Activated CD4-positive, alpha-beta T cell treated with anti-CD3 and anti-CD28 coated beads, Interleukin-2, Interleukin-6, amounts not matched to agents 100 ng/mL and 50 ng/mL, durations not matched to agents 16 hours and 8 hours (primary cell): ENCODE measurements at regions not wholly inside any gene's neighbourhood (a gene's known extent, or its start where the extent isn't known, plus 50 kb on each side); places are given as distances from the start of the nearest gene placed in this dataset.
"Not testable (repeated sequence)": the region's sequence is repeated elsewhere in the genome, so short reads cannot be mapped to it uniquely, and the experiment has no call there.

ENCODE experiments used
- DNase-seq: peaks from one replicate; pipeline ENCODE4 v3.0.0-alpha.2; 2020

DNA sequence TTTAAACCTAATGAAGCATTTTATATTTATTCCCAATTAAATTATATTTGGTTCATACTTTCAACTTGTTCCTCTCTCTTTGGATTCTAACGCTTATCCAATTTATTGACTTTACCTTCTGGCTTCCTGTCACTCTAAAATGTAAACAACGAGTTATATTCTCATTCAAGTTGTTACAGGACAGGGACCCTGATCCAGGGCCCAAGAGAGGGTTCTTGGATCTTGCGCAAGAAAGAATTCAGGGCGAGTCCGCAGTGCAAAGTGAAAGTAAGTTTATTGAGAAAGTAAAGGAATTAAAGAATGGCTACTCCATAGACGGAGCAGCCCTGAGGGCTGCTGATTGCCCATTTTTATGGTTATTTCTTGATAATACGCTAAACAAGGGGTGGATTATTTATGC is 405.6 kb upstream of the API5 start:
- no peak for DNase-seq

DNA sequence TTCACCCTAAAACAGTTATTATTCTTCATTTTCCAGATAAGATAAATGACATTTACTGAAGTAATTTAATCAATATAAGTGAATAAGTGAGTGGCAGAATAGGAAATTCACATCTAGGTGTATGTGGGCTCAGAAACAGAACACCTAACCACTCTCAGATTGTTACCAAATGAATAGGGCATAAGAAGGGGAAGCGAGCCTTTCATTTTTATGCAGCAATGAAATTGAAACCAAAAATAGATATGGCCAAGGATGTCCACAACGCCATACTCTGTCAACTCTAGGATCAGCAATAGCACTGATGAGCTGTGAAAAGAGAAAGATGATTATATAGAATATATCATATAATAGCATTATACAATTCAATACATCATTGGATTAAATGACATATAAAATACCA is 398.1 kb upstream of the API5 start:
- no peak for DNase-seq

DNA sequence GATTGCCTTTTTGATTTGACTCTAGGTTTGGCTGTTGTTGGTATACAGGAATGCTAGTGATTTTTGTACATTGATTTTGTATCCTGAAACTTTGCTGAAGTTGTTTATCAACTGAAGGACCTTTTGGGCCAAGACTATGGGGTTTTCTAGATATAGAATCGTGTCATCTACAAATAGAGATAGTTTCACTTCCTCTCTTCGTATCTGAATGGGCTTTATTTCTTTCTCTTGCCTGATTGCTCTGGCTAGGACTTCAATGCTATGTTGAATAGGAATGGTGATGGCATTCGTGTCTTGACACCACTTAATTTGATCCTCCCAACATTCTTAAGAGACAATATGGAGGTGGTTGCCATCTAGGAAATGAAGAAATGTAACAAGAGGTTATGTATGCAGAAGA is 388.1 kb upstream of the API5 start:
- DNase-seq: no peak

DNA sequence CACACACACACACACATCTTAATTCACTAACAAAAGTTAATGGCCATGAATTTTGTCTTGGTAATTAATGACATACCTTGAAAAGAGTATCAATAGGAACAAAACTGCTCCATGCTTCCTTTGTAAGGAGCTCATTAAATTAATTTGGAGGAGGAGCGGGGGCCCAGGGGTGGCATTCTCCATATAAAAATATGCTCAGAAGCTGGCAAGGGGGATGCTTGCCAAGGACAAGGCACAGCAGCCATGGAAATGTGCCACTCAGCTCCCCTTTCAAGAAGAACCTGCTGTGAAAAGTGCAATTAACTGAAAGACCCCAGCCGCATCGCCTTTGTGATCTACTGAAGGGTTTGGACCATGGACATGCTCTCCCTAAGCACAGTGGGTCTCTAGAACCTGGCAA is 385.9 kb upstream of the API5 start:
- DNase-seq: no peak

DNA sequence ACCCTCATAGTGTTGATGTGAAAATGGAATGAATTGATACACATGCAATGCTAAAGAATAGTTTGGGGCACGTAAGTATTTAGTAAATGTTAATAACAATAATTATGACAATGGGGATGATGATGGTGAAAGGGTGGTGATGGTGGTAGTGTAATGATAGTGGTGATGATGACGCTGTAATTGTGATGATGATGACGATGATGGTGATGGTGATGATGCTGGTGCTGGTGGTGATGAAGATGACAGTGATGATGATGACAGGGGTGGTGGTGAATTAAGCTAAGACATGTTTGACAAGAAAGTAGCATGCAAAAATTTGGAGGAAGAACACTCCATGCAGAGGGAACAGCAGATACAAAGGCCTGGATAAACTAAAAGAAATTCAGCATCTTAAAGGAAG is 364.4 kb upstream of the API5 start:
- DNase-seq: no peak

DNA sequence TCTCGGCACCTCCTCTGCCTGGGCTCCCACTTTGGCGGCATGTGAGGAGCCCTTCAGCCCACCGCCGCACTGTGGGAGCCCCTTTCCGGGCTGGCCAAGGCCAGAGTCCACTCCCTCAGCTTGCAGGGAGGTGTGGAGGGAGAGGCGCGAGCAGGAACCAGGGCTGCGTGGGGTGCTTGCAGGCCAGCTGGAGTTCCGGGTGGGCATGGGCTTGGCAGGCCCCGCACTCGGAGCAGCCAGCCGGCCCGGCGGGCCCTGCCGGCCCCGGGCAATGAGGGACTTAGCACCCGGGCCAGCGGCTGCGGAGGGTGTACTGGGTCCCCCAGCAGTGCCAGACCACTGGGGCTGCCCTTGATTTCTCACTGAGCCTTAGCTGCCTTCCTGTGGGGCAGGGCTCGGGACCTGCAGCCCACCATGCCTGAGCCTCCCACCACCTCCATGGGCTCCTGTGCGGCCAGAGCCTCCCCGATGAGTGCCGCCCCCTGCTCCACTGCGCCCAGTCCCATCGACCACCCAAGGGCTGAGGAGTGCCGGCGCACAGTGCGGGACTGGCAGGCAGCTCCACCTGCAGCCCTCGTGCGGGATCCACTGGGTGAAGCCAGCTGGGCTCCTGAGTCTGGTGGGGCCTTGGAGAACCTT is 361.9 kb upstream of the API5 start:
- DNase-seq: not testable (repeated sequence)

DNA sequence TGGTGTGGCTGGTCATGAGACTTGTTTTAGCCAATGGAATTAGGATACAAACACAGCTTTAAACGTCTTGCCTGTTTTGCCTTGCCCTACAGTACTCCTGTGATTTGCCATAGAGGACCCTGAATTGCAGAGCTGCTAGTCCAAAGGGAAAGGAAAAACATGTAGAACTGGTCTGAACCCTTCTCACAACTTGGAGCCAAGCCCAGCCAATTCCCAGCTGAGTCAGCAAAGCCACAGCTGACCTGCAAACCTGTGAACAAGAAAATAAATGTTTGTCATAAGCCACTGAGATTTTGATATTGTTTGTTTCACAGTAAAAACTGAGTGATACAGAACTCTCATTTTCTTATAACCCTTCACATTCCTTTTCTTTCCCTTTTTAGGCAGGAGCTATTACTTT is 360.5 kb upstream of the API5 start:
- DNase-seq: no peak

DNA sequence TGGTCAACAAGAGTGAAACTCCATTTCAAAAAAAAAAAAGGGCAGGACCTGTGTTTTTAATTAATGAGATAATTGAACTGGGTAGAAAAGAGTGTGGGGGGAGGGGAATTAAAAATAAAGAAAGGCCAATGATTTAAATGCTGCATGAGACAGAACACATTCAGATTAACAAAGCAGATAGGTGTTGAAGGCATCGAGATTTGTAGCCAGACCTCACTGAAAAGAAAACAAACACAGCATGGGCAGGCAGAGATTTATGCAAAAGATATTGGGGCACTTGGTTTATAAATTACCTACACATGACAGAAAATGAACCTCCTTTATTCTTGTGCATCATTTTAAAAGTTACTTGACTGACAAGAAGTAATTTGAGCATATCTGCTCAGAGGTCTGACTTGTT is 354.0 kb upstream of the API5 start:
- no peak for DNase-seq

DNA sequence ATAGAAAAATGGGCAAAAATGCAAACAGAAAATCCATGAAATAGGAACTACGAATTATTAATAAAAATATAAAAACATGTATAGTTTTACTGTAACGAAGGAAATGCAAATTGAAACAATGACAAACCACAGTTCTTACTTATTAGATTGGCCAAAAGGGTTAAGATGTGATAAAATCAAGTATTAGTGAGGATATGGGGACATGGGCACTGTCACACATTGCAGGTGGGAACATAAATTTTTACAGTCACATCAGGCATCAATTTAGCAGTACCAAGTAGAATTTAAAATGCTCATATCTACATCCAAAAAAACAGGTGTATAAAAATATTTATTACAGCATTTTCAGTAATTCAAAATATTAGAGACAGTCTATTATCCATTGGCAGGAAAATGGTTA is 353.2 kb upstream of the API5 start:
- no peak for DNase-seq

DNA sequence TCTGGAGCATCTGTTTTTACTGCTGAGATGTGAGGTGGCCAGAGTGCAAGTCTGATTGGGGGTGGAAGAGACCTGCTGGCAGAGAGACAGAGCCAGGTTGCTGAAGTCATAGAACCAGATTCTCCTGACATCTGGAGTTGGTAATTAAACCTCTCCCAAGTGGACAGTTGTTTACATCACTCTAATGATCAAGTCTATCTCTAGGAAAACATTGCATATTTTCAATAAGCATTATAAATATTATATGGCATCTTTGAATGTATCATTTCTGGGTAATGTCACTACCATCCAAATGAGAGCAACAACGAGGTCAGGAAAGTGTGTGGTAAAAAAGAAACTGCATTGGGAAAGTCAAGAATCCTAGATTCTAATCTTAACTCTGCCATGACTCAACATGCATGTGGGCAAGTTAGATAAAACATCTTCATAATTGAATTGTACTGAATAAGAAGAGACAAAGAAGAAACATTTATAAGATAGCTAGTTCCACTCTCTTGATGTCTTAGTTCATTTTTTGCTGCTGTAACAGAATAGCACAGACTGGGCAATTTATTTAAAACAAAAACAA is 351.2 kb upstream of the API5 start:
- DNase-seq: no peak

DNA sequence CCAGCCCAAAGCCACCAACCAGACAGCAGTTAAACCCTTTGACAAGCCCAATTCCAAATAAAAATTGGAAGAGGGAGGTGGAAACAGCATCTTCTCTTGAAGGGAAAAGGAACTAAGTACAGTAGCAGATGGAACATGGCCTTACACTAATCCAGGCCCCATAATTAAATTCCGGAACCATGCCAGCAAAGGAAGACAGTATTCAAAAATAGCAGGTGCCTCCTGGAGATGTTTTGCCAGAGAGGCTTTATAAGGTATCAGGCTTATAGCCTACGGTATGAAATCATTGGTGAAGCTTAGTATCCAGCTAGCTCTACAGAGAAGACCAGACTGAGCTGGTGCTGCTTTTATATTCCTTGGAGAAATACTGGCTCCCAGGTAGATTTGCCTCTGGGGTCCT is 344.1 kb upstream of the API5 start:
- no peak for DNase-seq

DNA sequence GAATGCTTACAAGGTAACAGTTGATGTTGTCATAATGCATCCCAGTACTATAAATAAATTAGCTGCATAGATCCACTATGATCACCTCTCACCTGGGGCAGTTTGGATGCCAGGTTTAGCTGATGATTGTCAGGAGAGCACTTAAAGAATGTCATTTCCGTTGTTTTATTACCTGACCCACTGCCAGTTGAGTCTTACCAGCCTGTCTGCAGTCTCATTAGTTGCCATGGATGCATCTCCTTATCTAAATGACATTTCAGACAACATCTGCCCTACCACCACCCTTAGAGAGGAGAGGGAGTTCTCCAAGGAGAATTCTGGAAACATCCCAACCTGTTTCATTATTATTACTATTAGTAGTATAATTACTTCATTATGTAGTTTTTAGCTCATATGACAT is 339.1 kb upstream of the API5 start:
- DNase-seq: no peak

DNA sequence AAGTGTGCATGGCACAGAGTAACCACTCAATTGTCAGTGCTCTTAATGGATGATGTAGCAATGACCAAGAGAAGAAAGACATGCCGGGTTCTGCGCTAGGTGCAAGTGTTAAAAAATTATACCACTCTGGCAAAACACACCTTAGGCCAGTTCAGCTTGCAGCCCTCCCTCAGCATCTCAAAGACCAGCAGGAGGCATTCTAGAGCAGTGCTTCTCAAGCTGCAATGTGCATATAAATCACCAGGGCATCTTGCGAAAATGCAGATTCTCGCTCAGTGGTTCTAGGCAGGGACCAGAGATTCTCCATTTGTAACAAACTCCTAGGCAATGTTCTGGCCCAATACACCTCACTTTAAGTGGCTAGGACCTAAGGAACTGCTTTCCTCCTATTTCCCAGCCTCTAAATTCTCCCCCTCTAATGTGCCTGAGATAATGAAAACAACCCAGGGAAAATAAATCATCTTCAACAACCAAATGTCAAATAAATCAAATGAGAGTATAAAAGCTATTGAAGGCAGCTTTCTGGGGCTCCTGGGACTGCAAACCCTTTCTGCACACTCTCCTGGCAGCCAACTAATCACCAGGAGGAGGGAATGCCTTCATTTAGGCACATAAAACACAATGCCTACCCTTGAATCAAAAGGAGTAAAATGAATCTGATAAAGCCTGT is 337.2 kb upstream of the API5 start:
- DNase-seq: no peak

DNA sequence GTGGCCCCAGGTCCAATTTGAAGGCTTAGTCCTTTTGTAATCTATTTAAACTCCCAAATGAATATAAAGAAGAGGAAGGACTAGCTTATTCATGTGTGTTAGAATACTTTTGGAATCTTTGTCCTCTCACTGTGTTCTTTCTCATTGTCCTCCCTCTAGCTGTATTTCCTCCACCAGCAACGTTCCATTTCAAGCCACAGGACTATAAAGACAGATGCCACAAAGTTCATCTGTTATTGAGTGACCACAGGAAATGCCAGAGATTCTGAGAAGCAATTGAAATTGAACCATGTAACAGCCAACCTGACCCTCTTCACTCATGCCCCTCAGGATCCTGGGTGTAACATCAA is 336.6 kb upstream of the API5 start:
- no peak for DNase-seq

DNA sequence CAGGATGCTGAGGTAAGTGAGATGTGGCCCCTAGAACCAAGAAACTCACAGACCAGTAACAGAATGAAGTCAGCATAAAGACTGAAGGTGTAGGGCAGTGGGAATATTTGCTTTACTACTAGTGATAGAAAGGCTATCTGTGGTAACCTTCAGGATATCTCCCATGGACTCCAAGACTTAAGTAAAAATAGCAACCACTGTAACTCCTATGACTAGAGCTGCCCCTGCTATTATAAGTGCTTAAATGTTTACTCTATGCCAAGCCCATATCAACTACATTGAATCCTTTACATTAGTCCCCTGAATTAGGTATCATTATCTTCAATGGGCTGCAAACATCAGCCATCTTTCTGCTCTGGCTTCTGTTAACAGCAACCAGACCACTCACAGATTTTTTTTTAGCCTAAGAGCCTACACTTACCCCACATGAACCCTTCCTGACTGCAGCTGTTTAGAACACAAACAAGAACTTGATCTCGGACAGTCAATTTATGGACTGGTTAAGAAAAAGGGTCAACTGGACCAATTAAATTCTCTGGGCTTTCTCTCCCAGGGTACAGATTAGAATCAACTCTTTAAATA is 335.1 kb upstream of the API5 start:
- no peak for DNase-seq

DNA sequence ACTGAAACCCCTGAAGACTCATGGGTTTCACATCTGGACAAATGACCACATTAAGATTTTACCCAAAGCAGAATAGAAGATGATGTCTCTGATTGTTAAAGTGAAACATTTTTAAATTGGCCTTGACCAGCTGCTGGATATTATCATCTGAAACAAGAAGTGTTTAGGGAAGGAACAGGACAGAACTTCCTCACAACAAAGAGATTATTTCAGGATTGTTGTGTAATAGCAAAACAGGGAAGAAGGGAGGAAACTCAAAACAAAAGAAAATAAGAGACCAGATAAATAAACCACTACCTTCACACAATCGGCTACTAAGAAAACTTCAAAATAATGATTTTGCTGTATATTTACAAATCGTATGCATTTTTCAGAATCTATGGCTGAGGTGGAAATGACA is 319.2 kb upstream of the API5 start:
- no peak for DNase-seq

DNA sequence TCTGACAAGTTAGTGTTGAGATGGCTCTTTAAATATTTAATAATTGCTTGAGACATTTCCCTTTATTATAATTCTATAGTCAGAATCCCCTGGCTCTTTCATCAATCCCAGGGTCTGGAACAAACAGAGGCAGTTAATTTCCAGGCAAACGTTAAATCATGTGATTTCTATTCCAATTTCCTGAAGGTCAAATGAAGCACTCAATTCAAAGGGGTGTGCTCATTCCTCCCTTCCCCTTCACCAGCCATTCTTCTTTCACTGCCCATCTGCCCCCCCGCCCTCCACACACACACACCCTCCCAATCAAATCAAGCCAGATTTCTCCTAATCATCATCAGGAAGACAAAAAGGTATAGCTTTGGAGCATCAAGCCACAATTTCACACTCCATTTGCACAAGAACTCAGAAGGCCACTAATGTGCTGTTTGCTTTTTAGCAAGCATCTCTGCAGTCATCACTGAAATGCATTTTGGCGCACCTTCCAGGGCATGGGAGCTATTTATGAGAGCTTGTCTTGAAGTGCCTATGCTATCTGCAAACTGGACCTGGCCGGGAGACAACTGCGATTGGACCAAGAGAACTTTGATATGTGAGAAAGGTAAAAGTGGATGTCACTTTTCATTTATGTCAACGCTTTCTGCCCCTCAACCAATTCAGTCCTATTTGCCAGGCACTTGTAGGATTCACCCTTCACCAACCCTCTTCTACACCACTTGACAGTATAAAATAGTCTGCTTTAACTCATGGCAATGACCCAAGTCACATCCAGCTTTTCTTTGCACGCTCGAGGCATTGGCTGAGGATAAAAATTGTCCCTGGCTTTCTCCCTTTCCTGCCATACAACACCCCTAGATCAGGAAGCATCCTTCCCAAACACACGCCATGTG is 315.1 kb upstream of the API5 start:
- no peak for DNase-seq

DNA sequence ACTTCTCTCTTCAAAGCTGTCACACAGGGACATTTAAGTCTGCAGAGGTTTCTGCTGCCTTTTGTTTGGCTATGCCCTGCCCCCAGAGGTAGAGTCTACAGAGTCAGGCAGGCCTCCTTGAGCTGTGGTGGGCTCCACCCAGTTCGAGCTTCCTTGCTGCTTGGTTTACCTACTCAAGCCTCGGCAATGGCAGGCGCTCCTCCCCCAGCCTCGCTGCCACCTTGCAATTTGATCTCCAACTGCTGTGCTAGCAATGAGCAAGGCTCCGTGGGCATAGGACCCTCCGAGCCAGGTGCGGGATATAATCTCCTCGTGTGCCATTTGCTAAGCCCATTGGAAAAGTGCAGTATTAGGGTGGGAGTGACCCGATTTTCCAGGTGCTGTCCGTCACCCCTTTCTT is 306.9 kb upstream of the API5 start:
- not testable (repeated sequence) for DNase-seq

DNA sequence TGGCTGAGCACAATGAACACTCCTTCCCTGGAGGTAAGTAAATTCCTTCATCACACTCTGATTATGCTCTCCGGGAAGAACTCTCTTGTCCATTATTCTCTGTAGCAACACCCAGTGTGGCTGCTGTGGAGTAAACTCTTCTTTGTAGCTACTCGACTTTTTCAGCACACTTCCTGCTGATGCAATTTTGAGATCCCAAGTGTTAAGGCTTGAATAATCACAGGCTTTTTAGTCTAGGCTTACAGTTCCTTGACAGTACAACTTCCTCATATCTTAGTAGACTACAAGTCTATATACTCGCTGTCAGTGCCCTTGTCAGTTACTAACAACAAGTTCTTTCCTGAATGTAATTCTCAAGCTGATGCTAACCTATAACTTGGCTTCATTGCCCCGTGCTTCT is 301.8 kb upstream of the API5 start:
- DNase-seq: no peak

DNA sequence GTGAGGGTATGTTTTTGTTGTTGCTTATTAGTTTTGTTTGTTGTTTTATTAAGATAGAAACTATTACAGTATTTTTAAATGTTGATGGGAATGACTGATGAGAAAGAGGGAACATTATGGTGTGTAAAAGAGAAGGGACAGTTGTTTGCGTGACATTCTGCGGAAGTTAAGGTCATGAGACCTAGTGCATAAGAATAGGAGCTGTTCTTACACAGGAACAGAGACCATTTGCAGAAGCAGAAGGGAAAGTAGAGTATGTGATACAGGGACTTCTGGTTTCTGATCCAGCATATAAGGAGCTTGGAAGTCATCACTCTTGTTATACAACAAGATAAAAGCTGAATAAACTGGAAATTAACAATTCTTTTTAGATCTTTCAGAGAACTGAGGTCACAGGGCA is 299.2 kb upstream of the API5 start:
- DNase-seq: no peak

DNA sequence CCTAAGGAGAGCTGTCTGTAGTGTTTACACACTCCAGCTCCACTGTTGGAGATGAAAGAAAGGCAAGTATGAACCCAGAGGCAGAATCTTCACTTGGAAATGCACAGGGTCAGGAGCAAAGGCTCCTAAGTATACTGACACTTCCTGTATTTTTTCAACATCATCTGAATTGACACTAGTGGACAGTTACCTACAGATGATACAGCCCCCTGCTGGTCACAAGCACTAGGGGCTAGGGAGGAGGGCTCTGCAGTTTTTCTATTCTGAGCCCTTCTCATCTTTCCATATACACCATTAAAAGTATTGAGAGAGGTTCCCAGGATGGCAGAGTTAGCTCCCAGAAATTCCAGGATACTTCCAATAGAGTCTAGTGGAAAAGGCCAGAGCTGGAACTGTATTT is 290.3 kb upstream of the API5 start:
- DNase-seq: peak; percentile 4

DNA sequence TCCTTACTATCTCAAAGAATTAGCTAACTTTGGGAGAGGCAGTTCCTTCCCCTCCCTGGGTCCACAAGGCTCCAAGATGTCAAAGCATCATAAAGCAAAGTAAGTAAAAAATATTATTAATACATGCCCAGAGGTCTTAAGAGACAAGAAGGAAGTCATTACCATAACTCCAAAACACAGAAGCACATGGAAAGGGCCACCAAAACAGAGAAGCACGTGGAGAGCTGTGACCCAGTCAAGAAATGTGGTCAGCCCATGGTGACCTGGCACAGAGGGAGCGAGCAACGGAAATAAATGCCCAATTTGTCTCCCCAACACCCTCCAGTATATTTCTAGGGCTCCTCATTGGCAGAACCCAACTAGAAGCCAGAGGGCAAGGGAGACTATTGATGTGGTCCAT is 277.5 kb upstream of the API5 start:
- no peak for DNase-seq

DNA sequence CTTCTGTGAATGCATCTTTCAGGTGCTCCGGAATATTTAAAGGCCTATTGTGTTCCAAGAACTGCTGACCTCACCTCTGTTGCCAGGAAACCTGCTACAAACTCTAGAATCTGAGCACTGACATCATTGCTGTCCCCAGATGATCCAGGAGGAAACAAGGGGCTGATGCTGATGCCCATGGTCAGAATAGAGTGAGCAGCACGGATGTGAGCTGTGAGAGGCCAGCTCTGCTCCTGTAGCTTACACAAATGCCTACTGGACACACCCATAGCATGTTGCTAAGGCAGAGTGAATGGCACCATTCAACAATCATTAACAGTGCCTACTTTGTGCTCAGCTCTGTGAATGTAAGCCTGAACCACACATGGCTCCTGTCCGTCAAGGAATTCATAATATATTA is 276.7 kb upstream of the API5 start:
- DNase-seq: no peak
